NCI-H526 (cell line): ENCODE measurements at regions not wholly inside any gene's neighbourhood (a gene's known extent, or its start where the extent isn't known, plus 50 kb on each side); places are given as distances from the start of the nearest gene placed in this dataset.
A peak's percentile ranks its signal among the peaks of the same experiment; 100 is the strongest.
"Not testable (repeated sequence)": the region's sequence is repeated elsewhere in the genome, so short reads cannot be mapped to it uniquely, and the experiment has no call there.

ENCODE experiments used
- DNase-seq, 2 experiments: peaks; one replicate each; lab custom pipeline; 2025; lab: John Stamatoyannopoulos, UW

DNA sequence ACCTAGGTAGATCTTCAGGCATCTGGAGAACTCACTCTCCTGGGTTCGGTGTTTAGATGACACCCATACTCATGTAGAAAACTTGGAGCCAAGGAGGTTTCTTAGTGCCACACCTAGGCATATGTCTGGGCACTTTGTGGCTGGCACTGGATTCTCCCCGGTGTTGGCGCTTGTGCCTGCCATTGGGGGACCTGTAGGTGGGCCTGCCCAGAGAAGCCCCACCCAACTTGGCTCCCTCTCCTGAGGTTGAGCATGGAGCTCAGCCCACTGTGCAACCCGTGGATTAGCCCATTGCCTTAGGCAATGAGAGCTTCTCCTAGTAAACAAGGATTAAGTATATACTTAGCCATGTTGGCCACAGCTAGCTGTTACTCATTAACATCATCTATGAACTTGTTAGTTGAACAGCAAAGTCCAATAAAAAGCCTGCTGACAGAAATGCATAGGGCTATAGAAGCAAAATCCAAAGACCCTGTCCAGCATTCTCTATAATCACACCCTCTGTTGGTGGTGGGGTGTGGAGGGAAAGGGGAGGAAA lies 335.5 kb upstream of the CHORDC1 start:
- no peak for DNase-seq

DNA sequence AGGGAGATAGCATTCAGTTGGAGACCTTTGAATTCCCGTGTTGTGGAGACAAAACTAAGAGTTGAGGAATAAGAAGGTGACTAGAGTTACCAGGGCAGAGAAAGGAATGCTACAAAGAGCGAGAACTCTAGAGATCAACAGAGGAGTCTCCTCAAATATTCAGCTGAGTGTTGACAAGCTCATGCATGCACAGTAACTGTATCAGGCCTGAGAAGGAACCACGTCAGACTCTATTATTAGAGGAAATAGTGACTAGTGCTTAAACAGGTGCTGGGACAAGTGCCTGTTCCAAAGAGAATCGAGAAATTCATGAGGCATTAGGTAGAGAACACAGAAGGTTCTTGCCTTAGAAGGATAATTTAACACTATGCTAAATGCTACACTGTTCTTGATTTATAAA lies 333.8 kb upstream of the CHORDC1 start:
- no peak for DNase-seq

DNA sequence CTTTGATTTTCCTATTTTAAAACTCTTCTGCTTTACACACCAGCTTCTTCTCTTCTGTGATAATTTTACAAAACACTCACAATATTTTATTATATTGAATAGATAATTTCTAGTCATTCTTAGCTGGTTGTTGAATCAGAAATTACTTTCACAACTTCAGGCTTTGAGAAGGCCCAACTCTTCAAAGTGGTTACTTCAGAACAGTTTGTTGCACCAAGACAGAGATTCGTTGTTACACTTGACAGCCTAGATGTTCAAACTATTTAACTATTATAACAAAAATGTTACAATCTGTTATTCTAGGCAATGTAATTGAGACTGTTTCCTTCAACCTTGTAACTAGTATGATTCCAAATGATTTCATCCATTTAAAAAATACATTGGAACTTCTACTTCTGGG lies 333.2 kb upstream of the CHORDC1 start:
- no peak for DNase-seq

DNA sequence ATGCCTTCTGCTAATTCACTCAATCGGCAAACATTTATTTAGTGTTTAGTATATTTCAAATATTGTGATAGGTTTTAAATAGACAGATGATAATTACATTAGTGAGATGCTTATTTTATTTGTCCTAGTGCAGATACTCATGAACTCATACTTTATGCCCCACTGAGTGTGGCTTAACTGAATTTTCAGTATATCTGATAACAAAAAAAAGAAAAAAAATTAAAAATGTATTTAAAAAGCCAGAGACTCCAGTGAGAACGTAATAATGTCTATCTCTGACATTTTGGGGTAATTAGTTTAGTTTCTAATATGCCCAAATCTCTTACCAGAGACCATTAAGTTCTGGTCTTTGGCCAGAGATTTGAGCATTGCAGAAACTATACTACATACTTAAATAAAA lies 332.6 kb upstream of the CHORDC1 start:
- no peak for DNase-seq

DNA sequence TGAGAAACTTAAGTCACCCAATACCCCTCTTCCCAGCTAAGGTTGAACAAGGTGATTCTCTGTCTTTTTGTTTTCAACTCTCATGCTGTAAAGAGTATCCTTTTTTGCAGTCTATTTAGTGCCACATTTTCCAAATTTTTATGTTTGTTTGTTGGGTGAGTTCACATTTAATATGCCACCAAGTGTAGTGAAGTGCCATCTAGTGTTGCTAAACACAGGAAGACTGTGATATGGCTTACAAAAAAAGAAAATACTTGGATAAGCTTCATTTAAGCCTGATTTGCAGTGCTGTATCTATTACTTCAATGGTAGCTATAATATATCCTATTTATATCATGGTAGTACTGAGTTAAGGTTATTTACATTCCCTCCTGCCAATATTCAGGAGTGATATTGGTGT lies 319.2 kb upstream of the CHORDC1 start:
- DNase-seq, result no peak

DNA sequence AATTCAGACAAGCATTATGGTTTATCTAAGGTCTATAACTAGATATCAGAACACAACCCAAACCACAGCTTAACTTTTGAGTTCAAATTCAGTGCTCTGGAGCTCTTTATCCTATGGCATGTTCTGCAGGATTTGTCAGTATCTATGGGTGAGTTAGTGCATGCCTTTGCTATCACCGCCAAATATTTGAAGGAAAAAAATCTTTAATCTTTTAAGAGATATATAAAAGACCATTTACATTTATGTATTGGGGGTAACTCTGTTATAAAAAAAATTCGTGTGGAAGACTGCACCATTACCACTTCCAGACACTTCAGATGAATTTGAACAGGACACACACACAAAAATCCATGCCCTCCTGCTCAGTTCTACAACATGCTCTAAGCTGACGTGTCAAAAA lies 313.5 kb upstream of the CHORDC1 start:
- no peak for DNase-seq

DNA sequence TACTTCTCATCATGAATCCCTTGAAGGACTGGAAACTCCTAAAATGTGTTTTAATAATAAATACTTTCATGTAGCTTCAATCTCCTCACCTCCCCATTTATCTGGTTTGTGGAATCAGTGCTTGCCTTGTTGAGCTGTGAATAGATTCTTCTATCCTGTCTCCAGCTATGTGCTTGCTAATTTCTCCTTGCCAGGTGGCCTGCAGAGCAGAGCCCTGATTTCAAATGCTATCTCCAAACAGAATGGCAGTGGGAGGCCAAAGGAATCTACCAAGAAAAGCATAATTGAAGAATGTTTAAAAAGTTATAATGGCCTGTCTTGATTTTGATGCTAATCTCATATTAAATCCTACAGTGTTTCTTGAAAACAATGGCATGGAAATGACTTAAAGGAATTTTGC lies 309.3 kb upstream of the CHORDC1 start:
- DNase-seq, result no peak

DNA sequence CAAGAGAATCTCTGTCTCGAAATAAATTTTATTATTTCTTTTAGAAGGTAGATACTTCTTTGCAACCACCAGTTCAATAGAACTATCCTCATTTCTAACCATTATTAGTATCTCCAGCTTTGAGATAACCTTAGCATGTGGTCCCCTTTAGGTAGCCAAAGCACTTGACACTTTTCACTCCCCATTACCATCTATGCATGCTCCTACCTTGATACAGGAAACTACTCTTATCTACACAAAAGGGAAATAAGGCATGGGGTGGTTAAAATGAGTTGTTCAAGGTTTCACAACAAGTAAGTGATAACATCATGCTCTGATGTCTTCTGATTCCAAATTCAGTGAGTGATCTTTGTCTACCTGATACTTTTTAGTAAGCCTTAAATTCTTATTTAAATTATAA lies 308.2 kb upstream of the CHORDC1 start:
- no peak for DNase-seq

DNA sequence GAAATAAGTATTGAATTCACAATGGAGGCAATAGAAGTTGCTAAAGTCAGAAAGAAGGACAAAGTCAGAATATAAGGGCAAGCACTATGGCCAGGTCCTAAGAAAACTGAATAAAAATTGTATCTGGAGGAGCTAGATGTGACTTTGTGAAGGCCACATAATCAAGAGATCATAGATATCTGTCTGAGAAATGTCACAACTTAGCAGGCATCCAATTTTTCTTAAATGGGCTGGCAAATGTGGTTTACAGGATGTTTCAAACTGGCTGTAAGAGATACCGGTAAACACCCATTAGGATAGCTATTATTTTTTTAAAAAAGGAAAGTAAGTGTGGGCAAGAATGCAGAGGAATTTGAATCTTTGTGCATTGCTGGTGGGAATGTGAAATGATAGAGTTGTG lies 303.1 kb upstream of the CHORDC1 start:
- DNase-seq, result no peak

DNA sequence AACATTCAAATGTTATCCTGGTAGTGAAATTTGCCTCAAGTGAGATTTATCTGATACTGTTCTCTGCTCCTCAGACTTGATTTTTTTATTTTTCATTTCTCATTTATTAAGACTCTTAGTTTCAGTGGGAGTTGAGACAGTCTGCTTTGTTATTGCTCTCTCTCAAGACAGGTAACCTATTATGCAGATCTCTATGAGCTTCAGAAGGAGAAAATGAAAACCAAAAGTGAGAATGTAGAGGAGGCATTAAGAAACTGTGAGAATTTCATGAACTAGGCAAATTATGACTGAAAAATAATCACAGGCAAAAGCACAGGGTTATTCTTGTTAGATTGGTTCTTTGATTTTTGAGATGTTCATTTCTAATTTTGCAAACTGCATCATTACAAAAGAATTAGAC lies 290.0 kb upstream of the CHORDC1 start:
- no peak for DNase-seq

DNA sequence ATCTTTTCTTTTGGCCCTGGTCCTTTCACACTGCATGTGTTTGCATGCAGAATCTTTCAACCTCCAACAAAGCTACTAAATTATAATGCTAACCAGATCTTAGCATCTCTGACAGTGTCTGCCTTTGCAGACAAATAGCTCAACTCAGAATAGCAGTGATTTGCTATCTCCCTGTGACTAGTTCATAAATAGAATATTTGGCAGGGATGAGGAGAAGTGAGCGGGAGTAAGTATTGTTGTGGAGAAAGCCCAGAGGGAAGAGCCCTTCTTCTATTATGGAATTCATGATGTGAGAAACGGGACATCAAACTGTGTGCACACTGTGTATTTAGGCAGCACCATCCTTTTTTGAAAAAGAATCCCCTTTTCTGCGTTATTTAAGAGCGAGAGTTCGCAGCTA lies 288.0 kb upstream of the CHORDC1 start:
- no peak for DNase-seq

DNA sequence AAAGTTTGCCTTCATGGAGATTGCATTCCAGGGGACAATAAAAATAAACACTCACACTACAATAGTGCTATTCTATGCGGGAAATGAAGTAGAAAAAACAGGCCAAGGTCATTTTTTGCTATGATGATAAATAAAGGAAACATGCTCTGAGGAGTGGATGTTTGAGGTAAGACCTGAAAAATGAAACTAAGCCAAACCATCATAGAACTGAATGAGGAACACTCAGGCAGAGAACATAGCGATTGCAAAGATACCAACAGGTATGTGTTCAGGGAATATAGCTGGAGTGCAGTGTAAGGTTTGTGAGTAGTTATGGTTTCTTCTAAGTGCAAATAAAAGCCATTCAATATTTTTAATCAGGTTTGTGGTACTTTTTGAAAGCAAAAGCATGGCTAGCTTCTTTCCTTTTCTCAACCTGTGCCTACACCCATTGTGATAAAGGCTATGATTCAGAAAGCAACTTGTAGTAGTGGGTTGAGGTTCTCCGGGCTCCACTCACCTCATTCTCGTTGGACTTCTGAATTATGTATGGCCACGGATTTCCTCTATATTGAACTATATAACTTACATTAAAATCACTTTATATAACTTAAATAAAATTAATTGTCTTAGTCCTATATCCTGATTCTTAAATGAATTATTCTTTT lies 278.2 kb upstream of the CHORDC1 start:
- no peak for DNase-seq

DNA sequence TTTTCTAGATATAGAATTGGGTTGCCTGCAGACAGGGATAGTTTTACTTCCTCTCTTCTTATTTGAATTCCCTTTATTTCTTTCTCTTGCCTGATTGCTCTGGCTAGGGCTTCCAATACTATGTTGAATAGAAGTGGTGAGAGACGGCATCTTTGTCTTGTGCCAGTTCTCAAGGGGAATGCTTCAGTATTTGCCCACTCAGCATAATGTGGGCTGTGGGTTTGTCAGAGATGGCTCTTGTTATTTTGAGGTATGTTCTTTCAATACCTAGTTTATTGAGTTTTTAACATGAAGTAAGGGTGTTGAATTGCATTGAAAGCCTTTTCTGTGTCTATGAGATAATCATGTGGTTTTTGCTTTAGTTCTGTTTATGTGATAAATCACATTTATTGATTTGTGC lies 273.9 kb upstream of the CHORDC1 start:
- DNase-seq, result no peak

DNA sequence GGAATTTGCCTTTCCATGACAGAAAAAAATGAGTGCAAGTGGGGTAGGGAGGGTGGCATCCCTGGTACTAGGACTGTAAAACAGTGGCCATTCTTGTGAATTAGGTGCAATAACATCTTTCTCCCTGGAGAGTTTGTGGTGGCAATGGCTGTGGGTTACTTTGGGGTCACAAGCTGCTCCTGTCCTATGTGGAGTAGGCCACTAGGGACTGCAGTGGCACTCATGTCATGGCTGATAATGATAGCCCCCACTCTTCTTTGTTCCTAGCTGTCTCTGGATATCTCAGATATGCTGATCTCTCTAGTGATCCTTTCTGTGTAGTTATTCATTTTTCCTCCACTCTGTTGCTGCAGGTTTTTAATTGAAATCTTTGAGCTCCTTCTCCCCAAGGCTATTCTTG lies 270.5 kb upstream of the CHORDC1 start:
- no peak for DNase-seq

DNA sequence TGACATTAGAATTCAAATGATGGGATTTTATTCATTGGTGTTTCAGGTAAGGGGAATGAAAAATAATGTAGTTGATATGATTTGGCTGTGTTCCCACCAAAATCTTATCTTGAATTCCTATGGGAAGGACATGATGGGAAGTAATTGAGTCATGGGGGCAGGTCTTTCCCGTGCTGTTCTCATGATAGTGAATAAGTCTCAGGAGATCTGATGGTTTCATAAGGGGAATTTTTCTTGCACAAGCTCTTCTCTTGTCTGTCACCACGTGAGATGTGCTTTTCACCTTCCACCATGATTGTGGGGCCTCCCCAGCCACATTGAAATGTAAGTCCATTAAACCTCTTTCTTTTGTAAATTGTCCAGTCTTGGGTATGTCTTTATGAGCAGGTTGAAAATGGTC lies 268.6 kb upstream of the CHORDC1 start:
- no peak for DNase-seq

DNA sequence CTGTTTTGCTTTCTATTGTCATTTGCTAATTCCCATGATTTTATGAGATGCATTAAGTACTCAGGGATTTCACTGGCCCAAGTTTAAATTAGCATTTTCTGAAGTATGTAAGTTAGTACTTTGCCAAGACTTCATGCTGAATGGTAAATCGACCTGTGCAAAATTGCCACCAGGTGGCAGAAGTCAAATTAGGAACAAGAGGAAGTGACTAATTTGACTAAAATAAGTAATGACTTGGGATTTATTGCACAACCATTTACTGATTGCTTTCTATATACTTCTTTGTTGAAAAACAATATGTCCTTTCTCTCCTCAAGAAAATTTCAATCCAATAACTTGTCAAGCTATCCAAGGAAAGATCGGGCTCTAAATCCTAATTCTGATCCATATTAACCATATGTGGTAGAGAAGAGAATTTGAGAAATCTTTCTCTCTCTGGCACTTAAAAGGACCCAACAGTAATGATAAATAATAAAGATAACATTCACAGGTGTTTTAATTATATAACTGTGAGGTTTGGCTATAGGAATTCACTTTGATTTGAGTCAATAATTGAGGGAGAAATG lies 253.7 kb upstream of the CHORDC1 start:
- peak; percentile 16 to 72 for DNase-seq

DNA sequence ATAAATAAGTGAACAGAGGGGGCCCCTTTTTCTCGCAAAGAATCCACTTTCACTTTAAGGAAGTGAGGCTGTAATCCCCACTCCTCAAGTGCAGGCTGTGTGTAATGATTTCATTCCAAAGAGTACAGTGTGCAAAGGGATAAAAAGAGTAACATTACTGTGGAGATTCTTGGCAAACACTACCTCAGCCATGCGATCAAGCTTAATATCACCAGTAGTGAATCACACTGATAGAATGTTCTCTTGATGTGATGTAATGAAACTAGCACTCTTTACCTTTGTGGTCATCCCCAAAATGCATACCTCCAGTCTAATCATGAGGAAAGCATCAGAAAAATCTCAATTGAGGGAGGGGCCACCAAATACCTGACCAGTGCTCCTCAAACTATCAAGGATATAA lies 246.1 kb upstream of the CHORDC1 start:
- DNase-seq, result no peak

DNA sequence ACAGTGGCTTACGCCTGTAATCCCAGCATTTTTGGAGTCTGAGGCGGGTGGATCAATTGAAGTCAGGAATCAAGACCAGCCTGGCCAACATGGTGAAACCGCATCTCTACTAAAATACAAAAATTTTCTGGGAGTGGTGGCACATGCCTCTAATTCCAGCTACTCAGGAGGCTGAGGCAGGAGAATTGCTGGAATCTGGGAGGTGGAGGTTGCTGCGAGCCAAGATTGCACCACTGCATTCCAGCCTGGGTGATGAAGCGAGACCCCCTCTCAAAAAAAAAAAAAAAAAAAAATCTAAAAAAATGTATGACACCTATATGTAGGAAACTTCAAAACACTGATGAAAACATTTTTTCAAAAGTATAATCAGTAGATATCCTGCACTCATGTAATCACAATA lies 242.7 kb upstream of the CHORDC1 start:
- DNase-seq, result no peak

DNA sequence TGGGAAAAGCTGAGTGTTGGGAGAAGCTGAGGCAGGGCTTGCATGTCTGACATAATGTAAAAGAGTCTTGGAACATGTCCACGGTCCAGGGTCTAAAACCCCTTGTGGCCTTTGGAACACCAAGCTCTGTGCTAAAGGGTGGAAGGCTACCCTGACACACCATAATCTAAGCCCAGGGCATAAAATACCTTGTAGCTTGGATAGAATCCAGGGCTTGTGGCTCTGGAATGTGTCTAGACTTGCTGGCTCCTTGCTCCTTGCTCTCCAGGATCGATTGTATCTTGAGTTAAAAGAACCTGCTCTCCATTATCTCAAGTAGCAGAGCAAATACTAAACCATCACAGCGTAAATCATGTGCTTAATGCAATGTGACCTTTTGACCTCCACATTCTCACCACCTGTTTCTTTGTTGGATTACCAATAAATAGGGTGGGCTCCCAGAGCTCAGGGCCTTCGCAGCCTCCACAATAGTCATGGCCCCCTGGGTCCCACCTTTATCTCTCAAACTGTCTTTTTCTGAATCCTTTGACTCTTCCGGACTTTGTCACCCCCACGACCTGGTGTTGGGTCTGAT lies 232.6 kb upstream of the CHORDC1 start:
- not testable (repeated sequence) for DNase-seq

DNA sequence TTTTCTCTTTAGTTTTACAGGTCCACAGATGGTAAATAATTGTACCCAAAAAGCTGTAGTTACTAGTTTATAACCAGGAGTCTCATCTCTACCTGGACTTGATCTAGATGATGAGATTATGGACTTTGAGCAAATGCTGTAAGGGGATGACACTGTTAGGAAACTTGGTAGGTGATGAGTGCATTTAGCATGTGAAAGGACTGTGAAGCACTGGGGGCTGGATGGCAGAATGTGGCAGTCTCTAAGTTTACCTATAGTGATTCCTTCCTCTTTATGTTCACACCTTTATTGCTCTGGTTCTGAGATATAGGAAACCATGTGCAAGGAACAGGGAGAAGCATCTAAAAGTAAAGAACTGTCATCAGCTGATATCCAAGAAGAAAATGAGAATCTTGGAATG lies 230.7 kb upstream of the CHORDC1 start:
- no peak for DNase-seq

DNA sequence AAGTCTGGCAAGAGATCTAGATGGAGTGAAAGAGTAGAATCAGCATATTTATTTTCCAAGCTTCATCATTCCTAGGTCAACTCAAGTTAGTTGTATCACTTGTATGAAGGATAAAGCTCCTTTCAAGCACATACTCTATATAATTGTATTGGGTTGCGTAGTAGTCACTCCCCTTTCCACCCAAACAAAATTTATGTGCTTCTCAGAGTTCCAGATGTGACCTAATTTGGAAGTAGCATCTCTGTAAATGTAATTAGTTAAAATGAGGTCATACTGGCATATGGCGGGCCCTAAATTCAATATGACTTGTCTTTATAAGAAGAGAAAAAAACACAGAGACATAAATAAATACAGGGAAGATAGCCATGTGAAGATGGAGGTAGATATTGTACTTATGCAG lies 226.8 kb upstream of the CHORDC1 start:
- no peak for DNase-seq

DNA sequence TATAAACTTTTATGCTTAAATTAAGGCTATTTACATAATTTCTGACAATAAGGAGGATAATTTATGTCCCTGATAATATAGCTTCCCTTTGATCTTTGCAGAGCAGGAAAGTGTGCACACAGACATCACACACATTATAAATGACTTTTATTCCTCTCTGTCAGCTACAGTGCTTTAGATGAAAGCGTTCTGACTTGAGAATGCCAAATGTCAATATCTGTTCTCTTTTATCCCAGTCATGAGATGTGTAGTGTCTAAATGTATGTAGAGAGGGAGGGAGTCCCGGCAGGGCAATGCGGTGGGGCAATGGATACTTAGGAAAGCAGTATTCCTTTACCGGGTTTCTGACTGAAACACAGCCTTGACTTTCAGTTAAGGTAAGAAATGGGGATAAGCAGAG lies 225.4 kb upstream of the CHORDC1 start:
- DNase-seq, result no peak

DNA sequence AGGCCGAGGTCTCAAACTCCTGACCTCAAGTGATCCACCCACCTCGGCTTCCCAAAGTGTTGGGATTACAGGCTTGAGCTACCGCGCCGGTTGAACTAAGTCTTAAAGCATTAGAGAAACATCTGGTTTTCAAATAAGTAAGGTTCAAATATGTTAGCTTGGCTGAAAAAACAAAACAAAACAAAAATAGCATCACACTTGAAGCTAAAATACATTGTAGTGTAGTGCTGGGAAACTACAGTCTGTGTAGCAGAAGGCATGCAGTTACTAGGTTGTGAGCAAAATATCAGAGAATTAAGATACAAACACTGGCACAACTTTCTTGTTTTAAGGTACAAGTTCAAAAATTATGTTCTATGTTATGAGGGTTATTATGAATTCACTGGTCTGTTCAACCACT lies 224.8 kb upstream of the CHORDC1 start:
- DNase-seq, result no peak

DNA sequence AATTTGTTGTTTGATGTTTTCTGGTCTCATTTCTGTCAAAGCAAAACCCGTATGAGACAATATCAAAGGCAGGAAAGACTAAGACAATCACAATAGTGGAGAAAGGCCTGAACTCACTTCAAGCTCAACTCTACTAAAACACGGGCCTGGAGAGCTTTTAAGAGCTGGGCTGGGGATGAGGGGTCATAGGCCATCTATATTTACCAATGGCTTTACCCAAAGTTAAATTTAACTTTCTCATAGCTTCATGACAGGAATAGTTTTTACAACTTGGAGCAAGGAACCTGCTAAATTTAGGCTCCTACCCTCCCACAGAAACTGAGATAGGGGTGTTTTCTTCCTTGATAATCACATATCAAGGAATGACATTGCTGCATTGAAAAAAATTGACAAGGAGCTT lies 223.4 kb upstream of the CHORDC1 start:
- DNase-seq, result no peak
